Fibroblast of lung (primary cell): ENCODE measurements at regions not wholly inside any gene's neighbourhood (a gene's known extent, or its start where the extent isn't known, plus 50 kb on each side); places are given as distances from the start of the nearest gene placed in this dataset.
A peak's percentile ranks its signal among the peaks of the same experiment; 100 is the strongest.

Source experiments
- DNase-seq, 2 donors: peaks; one replicate each; pipeline versions ENCODE4 v3.0.0 to v3.0.0-alpha.2; 2010; ENCODE audit warnings: low read depth in 2 of 2
- H2AFZ ChIP-seq: 2 replicates; pipeline ENCODE4 v1.5.1; 2012; ENCODE audit warnings: low read length, control low read depth, inconsistent platforms
- H3K27ac ChIP-seq: 2 replicates; pipeline ENCODE4 v1.5.1; 2011; ENCODE audit warnings: low read length, control low read depth; ENCODE audit not compliant: insufficient read depth
- H3K27me3 ChIP-seq: 2 replicates; pipeline ENCODE4 v1.5.1; 2011; ENCODE audit warnings: mild to moderate bottlenecking, low read length; ENCODE audit not compliant: control insufficient read depth, insufficient read depth
- H3K36me3 ChIP-seq: 2 replicates; pipeline ENCODE4 v1.5.1; 2011; ENCODE audit warnings: low read length; ENCODE audit not compliant: control insufficient read depth, insufficient read depth
- H3K4me1 ChIP-seq: 2 replicates; pipeline ENCODE4 v1.5.1; 2011; ENCODE audit warnings: low read length; ENCODE audit not compliant: control insufficient read depth, insufficient read depth; ENCODE audit errors: extremely low read depth
- H3K4me2 ChIP-seq: 2 replicates; pipeline ENCODE4 v1.5.1; 2011; ENCODE audit warnings: low read length, control low read depth; ENCODE audit not compliant: insufficient read depth; ENCODE audit errors: extremely low read depth
- H3K4me3 ChIP-seq, 4 experiments: fragments of 200-600 bp in 1 of 4; sonication (generic) in 1 of 4; replicated peaks in 1 of 4; 2 replicates each; pipeline ENCODE4 v1.5.1; 2011 to 2016; ENCODE audit warnings: low read length in 4 of 4, low read depth in 3 of 4, mild to moderate bottlenecking in 3 of 4, control low read depth in 2 of 4, inconsistent platforms in 1 of 4, mixed read lengths in 1 of 4; ENCODE audit not compliant: insufficient read depth in 1 of 4; ENCODE audit errors: control extremely low read depth in 1 of 4
- H3K79me2 ChIP-seq: 2 replicates; pipeline ENCODE4 v1.5.1; 2012; ENCODE audit warnings: mild to moderate bottlenecking, low read length, inconsistent platforms; ENCODE audit not compliant: control insufficient read depth, insufficient read depth
- H3K9ac ChIP-seq: 2 replicates; pipeline ENCODE4 v1.5.1; 2011; ENCODE audit warnings: mild to moderate bottlenecking, low read length, control low read depth; ENCODE audit not compliant: insufficient read depth
- H3K9me3 ChIP-seq: 2 replicates; pipeline ENCODE4 v1.5.1; 2012; ENCODE audit warnings: low read depth, low read length; ENCODE audit not compliant: control insufficient read depth, insufficient read depth
- H4K20me1 ChIP-seq: 2 replicates; pipeline ENCODE4 v1.5.1; 2011; ENCODE audit warnings: low read length; ENCODE audit not compliant: control insufficient read depth, insufficient read depth; ENCODE audit errors: extremely low read depth
- EZH2 ChIP-seq: IDR thresholded peaks from 2 replicates; pipeline ENCODE4 v1.5.1; 2012; ENCODE audit warnings: low read length, control low read depth, mild to moderate bottlenecking; ENCODE audit errors: missing control alignments
- TF ChIP-seq, protein P1 (sequence below), 2 donors: IDR thresholded peaks in 1 of 2; conservative IDR thresholded peaks in 1 of 2; 1 replicate in 1 of 2; 2 replicates in 1 of 2; pipeline ENCODE4 v1.5.1; 2011 to 2012; ENCODE audit warnings: low read length in 2 of 2, control low read depth in 1 of 2, inconsistent platforms in 1 of 2, low read depth in 1 of 2, mild to moderate bottlenecking in 1 of 2

DNA sequence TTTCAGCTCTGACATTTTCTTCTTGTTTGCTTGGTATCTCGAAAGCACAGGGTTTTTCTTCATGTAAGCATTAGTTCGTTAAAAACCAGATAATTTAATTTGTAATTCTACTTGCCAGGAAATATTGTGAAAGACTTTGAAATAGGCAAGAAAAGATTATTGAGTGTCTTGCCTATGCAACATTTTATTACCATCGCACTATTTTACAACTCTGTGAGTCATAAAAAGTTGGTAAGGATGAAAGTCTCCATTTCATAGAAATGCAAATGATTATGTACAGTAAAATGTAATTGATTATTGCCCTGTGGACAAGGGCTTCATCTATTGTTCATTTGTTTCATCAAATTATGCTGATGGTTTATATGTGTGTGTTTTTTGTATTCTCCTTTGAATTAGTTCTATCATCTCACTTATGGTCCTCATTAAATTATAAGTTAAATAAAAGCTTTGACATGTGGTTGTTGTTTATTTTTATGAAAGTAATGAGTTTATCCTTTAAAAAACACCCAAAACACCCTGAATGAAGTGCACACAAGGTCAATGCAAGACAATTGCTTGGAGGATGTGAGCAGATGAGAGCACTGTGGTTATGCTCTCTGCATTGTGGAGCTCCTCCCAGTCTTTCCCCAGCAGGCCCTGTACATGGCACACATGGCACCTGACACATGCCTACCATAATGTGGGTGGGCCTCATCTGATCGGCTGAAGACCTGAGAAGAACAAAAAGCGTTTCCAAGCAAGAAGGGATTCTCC lies 230.8 kb downstream of the CXCL12 start:
- H3K4me1 ChIP-seq = no peaks in the 10 kb centered on the region
- TF ChIP-seq EZH2 = no peak
- TF ChIP-seq, protein P1, sequence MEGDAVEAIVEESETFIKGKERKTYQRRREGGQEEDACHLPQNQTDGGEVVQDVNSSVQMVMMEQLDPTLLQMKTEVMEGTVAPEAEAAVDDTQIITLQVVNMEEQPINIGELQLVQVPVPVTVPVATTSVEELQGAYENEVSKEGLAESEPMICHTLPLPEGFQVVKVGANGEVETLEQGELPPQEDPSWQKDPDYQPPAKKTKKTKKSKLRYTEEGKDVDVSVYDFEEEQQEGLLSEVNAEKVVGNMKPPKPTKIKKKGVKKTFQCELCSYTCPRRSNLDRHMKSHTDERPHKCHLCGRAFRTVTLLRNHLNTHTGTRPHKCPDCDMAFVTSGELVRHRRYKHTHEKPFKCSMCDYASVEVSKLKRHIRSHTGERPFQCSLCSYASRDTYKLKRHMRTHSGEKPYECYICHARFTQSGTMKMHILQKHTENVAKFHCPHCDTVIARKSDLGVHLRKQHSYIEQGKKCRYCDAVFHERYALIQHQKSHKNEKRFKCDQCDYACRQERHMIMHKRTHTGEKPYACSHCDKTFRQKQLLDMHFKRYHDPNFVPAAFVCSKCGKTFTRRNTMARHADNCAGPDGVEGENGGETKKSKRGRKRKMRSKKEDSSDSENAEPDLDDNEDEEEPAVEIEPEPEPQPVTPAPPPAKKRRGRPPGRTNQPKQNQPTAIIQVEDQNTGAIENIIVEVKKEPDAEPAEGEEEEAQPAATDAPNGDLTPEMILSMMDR (conservative IDR thresholded peaks at IDR 0.05 in 1 of 2, IDR thresholded peaks at IDR 0.05 in 1 of 2; ENCODE audit: low read depth in 1 of 2, low read length in 2 of 2) = no peak

DNA sequence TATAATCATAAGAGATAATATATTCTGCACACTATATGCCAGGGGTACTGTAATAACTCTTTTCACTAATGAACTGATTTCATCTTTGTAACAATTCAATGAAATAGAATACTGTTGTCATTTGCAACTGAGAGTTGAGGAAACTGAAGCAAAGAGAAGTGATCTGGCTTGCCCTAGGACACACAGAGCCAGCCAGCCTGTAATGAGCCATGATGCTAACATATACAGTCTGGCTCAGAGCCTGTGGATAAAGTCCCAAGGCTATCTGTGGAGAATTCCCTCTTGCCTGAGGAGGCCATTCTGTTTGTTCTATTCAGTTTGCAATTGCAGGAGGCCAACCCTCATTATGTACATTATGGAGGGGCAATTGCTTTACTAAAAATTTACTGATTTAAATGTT lies 241.3 kb downstream of the CXCL12 start:
- Histone ChIP-seq H4K20me1 (no peaks in the 10 kb centered on the region), H3K27me3 (no peaks in the 10 kb centered on the region), H3K4me2 (no peak overlapping the region), H3K79me2 (no peaks in the 10 kb centered on the region), H2AFZ (no peak overlapping the region), H3K27ac (no peak overlapping the region), H3K4me1 (no peaks in the 10 kb centered on the region), H3K9ac (no peak overlapping the region), H3K36me3 (no peaks in the 10 kb centered on the region), H3K4me3 (no peak overlapping the region), H3K9me3 (no peaks in the 10 kb centered on the region)
- TF ChIP-seq EZH2 = no peak
- TF ChIP-seq, protein P1 (conservative IDR thresholded peaks at IDR 0.05 in 1 of 2, IDR thresholded peaks at IDR 0.05 in 1 of 2; ENCODE audit: low read depth in 1 of 2, low read length in 2 of 2) = no peak
- DNase-seq = peak in 1 of 2 donors; percentile 3

More for the DNA sequence above, 230.8 kb downstream of the CXCL12 start:
- Histone ChIP-seq H3K27ac (no peak overlapping the region), H3K79me2 (no peaks in the 10 kb centered on the region), H4K20me1 (no peaks in the 10 kb centered on the region), H3K27me3 (no peaks in the 10 kb centered on the region), H3K9me3 (no peaks in the 10 kb centered on the region), H3K36me3 (no peaks in the 10 kb centered on the region), H3K4me2 (no peak overlapping the region), H2AFZ (no peak overlapping the region), H3K9ac (no peak overlapping the region), H3K4me3 (no peak overlapping the region)
- DNase-seq = no peak

DNA sequence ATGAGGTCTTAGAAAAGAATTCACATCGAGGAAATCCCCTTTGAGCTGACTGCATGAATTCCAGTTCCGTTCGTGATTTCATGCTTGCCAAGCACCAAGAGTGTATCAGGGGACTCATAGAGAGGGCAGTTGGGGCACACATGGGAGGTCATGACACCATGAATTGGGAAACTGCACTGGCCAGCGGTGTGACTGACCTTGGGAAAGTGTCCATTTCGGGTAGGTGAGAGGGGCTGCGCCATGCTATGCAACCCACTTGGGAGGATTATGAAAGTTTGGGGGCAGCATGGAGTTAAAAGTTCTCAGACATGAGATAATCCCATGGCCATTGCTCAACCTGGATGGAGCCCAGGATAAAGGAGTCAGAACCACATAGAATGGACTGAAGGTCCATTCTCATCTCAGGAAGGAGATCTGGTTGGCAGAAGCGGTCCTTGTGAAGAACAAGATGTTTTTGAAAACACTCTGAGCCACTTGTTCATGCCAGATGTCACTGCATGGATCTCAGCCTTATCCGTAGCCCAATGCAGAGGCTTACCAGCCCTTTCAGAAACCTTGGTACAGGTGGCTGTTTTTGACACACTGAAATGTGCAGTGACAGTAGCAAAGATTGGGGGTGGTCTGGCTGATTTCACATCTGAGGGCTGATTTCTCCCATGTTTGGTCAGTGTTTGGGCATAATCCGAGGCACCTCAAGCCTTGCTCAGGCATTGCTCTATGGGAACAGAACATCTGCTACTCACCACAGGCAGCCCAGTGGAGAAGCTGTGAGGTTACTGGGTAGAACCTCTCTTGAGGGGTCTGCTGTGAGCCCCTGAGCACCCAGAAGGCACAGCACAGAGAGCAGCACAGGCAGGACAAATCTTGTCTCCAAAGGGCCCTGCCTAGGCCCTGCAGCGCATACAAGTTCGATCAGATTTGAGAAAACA lies 252.3 kb downstream of the CXCL12 start:
- no peak for DNase-seq
- Histone ChIP-seq H2AFZ (no peak overlapping the region), H3K27ac (no peak overlapping the region), H3K36me3 (no peaks in the 10 kb centered on the region), H3K4me2 (no peak overlapping the region), H3K4me1 (no peaks in the 10 kb centered on the region), H3K27me3 (no peaks in the 10 kb centered on the region), H3K4me3 (no peak overlapping the region), H3K9ac (no peak overlapping the region), H4K20me1 (no peaks in the 10 kb centered on the region), H3K9me3 (no peaks in the 10 kb centered on the region), H3K79me2 (no peaks in the 10 kb centered on the region)
- TF ChIP-seq, protein P1 (conservative IDR thresholded peaks at IDR 0.05 in 1 of 2, IDR thresholded peaks at IDR 0.05 in 1 of 2; ENCODE audit: low read depth in 1 of 2, low read length in 2 of 2) = no peak
- no peak for TF ChIP-seq EZH2
